ENCODE measurements at regions not wholly inside any gene's neighbourhood (a gene's known extent, or its start where the extent isn't known, plus 50 kb on each side); places are given as distances from the start of the nearest gene placed in this dataset.

DNA sequence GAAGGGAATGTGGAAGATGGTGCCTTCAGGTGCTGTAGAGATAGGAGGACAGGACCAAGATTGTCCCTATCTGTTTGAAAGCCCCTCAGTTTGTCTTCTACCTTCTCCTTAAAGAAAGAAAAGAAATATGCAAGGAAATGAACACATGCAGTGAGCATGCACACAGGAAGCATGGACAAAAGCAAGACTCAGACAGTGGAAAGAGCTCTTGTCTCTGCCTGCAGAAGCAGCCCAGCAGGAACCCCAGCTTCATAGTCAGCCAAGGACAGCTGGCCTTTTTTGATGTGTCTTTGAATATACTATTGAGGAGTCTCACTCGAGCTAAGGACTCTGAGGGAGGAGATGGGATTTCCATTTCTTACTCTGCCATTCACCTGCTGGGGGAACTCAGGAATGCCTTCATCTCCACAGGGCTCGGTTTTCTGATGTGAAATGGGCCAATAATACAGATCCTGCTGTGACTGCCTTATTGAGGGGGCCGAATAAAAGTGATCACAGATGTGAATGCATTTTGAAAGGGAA lies 132.5 kb upstream of the ADRA1B start:
- no peaks in the 10 kb centered on the region for H3K27me3 ChIP-seq
- ATAC-seq (no peak), DNase-seq (no peak)
- H3K9me3 ChIP-seq: no peaks in the 10 kb centered on the region
- no peak overlapping the region for H3K27ac ChIP-seq
- H3K4me3 ChIP-seq: no peak overlapping the region
- H3K36me3 ChIP-seq: no peaks in the 10 kb centered on the region
- intact Hi-C loops (cut with DNase I): no loop called here
- H3K4me1 ChIP-seq: peaks cover 0 to 3% of the 10 kb centered on the region in 2 donors
- TF ChIP-seq, protein P1, sequence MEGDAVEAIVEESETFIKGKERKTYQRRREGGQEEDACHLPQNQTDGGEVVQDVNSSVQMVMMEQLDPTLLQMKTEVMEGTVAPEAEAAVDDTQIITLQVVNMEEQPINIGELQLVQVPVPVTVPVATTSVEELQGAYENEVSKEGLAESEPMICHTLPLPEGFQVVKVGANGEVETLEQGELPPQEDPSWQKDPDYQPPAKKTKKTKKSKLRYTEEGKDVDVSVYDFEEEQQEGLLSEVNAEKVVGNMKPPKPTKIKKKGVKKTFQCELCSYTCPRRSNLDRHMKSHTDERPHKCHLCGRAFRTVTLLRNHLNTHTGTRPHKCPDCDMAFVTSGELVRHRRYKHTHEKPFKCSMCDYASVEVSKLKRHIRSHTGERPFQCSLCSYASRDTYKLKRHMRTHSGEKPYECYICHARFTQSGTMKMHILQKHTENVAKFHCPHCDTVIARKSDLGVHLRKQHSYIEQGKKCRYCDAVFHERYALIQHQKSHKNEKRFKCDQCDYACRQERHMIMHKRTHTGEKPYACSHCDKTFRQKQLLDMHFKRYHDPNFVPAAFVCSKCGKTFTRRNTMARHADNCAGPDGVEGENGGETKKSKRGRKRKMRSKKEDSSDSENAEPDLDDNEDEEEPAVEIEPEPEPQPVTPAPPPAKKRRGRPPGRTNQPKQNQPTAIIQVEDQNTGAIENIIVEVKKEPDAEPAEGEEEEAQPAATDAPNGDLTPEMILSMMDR (IDR thresholded peaks at IDR 0.05): no peak

DNA sequence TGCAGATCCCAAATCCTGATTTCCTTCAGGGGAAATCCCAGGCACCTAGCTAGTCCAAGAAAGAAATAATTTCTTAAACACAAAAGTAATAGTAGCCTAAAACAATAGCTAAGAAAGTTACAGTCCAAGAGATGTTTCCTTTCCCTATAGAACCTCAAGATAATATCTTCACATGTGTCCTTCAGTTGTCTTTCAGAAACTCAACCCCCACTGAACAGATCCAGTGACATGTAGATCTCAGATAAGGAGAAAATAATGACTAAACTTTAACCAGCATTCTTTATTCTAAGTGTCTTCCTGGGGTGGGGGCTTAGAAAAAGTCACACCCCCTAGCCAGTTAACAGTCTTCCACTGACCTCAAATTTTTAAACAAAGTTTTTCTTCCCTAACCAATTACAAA lies 131.3 kb upstream of the ADRA1B start:
- no peak for ATAC-seq
- no peak for DNase-seq
- H3K9me3 ChIP-seq: no peaks in the 10 kb centered on the region
- H3K4me1 ChIP-seq: peaks cover 0 to 3% of the 10 kb centered on the region in 2 donors
- no peaks in the 10 kb centered on the region for H3K27me3 ChIP-seq
- TF ChIP-seq, protein P1 (IDR thresholded peaks at IDR 0.05): no peak
- no peak overlapping the region for H3K27ac ChIP-seq
- no peaks in the 10 kb centered on the region for H3K36me3 ChIP-seq
- H3K4me3 ChIP-seq: no peak overlapping the region
- intact Hi-C loops (cut with DNase I): no loop called here

DNA sequence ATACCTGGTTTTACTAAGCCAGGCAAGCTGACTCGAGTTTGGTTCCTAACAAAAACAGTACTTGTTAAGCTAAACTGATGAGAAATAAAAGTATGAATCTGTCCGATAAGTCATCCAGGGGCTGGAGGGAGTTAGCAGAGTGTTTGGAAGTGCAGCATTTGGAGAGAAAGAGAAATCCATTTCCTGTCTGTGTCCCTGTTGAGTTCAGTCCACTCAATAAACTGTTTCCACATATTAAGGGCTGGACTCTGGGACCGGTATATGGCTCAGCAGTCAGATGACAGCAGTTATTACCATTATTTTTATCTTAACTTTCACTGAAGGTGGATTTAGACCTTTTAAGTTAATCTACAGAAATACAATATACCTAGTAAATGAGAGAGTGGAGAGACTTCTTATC lies 130.6 kb upstream of the ADRA1B start:
- Histone ChIP-seq H3K27ac (no peak overlapping the region), H3K27me3 (no peaks in the 10 kb centered on the region), H3K9me3 (no peaks in the 10 kb centered on the region), H3K36me3 (no peaks in the 10 kb centered on the region), H3K4me1 (peaks cover 0 to 3% of the 10 kb centered on the region in 2 donors), H3K4me3 (no peak overlapping the region)
- ATAC-seq (no peak), DNase-seq (no peak)
- TF ChIP-seq, protein P1 (IDR thresholded peaks at IDR 0.05): no peak
- intact Hi-C loops (cut with DNase I): no loop called here

DNA sequence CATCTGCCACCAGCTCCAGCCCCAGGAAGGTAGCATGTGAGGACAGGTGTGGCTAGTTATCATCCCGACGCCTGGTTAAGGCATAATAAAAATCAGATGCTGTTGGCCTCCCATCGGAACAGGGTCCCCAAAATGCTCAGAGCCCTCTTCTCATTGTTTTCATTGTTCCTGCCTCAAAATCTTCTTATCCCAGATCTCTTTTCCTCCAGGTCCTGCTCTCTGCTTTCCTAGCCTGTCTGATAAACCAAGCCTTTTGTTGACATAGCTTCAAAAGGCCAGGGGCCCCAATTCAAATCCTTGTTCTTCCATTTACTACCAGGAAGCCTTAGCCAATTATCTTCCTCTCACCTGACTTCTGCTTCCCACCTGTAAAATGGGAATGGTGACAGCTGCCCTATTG lies 130.1 kb upstream of the ADRA1B start:
- no peaks in the 10 kb centered on the region for H3K9me3 ChIP-seq
- TF ChIP-seq, protein P1 (IDR thresholded peaks at IDR 0.05): no peak
- H3K4me3 ChIP-seq: no peak overlapping the region
- DNase-seq (no peak), ATAC-seq (no peak)
- no peak overlapping the region for H3K27ac ChIP-seq
- peaks cover 0 to 3% of the 10 kb centered on the region in 2 donors for H3K4me1 ChIP-seq
- intact Hi-C loops (cut with DNase I): no loop called here
- H3K36me3 ChIP-seq: no peaks in the 10 kb centered on the region
- H3K27me3 ChIP-seq: no peaks in the 10 kb centered on the region

DNA sequence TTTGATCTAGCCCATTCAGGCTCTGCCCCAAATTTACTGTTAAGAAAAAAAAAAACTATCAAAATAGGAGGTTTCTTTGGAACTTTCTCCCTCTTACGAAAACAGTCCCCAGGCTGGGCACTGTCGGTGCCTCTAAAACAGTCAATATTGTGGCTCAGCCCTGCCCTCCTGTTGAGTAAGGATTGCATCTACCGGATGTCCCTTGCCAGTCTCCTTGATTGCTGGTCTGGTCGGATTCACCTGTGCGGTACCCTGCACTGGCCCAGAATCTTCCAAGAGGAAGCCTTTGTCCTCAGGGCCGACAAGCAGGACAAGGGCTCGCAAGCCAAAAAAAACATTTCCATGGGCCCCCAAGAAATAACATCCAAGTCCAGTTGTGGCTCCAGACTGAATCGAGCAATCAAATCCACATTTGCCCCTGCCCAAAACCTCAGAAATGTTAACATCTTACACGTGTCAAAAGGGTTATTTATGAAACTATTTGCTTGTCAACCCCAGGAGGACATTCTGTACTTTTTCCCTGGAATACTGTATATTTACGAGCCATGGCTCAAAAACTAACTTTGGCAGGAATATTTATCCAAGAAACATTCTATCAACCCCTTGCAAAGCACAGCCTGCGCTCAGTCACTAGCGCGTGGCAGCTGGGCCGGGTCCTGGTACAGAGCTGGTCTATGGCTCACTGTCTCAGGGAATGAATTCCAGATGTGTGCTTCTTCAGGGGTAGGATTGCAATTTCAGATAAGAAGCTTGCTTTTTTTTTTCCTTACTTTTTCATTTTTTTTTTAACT lies 129.2 kb upstream of the ADRA1B start:
- Histone ChIP-seq H3K4me1 (peaks cover 0 to 3% of the 10 kb centered on the region in 2 donors), H3K36me3 (no peaks in the 10 kb centered on the region), H3K4me3 (no peak overlapping the region), H3K9me3 (no peaks in the 10 kb centered on the region), H3K27ac (peak overlapping the region in 1 of 2 donors; percentile 19), H3K27me3 (no peaks in the 10 kb centered on the region)
- ATAC-seq: peak; percentile 47
- DNase-seq: peak in 1 of 4 donors; percentile 62
- intact Hi-C loops (cut with DNase I): no loop called here
- TF ChIP-seq, protein P1 (IDR thresholded peaks at IDR 0.05): no peak
